ENCODE measurements at regions not wholly inside any gene's neighbourhood (a gene's known extent, or its start where the extent isn't known, plus 50 kb on each side); places are given as distances from the start of the nearest gene placed in this dataset.
"Not testable (repeated sequence)": the region's sequence is repeated elsewhere in the genome, so short reads cannot be mapped to it uniquely, and the experiment has no call there.

DNA sequence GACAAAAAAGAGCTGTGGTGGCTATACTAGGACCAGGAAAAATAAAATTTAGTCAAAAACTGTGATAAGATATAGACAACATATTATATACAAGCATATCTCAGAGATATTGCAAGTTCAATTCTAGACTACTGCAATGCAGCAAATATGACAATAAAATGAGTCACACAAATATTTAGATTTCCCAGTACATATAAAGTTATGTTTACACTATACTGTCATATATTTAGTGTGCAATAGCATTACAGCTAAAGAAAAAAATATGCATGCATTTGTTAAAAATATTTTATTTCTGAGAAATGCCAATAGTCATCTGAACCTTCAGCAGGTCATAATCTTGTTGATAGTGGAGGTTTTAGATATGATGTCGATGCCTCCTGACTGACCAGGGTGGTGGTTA, 72.1 kb downstream of the AKR1C4 start:
- no peak for DNase-seq (ENCODE audit: low read depth in 3 of 3, low spot score in 2 of 3)

DNA sequence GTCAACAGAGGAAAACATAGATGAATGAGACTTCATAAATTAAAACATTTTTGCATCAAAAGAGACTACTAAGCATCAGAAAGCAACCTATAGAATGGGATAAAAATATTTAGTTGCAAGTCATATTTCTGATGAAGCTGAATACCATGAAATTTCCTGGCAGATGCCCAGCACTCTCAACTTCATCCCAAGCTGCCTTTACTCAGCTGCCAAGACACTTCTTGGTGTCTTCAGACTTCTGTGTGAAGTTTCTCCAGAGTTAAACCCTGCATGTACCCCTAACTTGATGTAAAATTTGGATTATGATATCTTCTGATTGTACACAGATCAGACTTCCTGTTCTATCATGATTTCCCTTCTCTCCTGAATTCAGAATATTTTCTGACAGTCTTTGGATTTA, 73.2 kb downstream of the AKR1C4 start:
- DNase-seq (ENCODE audit: low read depth in 3 of 3, low spot score in 2 of 3): no peak

DNA sequence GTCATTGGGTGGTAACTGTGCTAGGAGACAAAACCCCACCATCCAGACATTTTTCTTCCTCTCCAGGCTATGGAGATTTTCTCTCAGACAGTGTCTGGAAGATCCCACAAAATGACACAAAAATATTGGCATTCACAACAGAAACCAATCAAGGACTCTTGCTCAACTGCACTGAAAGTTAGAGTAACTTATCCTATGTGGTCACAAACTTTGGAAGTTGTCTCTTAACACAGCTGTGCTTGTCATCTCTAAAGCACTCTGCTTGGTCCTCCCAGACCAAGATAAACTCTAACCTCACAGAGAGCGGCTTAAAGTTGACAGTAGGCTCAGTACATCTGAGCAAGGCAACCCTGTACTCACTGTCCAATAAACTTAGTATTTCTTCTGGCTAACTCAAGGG, 74.9 kb downstream of the AKR1C4 start:
- DNase-seq (ENCODE audit: low read depth in 3 of 3, low spot score in 2 of 3): no peak

DNA sequence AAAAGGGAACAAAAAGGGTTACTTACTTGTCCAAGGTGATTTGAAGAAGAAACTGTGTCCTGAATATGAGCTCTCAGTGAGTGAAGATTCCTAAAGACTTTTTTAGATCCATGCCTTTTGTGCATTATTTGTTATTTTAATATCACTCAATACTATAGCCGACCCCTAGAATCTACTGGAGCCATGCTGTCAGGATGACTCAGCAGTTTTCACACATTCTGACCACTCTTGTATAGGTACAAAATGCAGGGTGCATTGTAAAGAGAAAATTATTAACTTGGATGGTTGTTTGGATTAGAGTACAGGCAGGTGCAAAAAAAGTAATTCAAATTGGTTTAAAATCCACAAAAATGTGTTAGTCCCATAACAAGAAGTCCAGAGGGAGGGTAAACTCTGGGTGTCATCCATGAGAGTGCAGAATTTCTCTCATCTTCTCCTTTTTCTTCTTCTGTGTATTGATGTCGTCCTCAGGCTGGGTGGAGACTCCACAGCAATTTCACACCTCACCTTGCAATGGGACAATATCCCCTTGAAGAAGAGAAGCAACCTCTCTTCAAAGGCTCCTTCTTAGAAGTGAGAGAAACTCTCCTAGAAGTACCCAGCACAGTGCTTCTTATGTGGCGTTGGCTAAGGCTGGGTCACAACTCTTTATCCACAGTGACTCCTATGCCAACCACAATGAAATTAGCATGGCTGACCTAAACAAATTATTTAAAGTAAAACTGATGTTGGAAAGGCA, 75.6 kb downstream of the AKR1C4 start:
- DNase-seq (ENCODE audit: low read depth in 3 of 3, low spot score in 2 of 3): no peak

DNA sequence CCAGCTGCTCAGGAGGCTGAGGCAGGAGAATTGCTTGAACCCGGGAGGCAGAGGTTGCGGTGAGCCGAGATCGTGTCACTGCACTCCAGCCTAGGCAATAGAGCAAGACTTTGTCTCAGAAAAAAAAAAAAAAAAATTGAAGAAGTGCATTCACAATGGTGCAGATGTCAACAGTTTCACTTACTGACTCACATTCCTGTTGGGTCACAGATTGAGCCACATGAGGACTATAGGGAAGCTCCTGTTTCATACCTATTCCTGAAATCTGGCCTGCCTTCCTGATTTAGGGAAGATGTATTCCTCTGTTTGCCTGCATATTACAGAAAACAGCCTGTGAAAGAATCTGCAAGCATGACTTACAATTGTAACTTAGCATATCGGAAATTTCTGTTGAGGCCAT, 78.2 kb downstream of the AKR1C4 start:
- DNase-seq (ENCODE audit: low read depth in 3 of 3, low spot score in 2 of 3): no peak

DNA sequence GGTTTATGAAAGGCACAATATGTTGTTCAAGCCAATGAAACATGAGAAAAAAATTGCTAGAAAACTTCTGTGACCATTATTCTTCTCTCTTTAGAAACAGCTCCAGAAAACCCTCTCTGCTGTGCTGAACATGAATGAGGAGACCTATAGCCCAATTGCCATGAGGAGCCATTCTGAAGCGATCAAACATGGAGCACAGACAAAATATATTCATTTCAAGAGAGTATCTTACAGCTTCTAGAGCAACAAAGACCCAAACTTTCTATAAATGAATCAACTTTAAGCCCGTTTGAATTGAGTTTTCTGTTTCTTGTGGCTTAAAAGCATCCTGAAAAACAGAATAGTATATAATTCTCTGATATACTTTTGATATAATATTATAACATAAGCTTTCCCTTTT, 83.4 kb upstream of the UCN3 start:
- DNase-seq (ENCODE audit: low read depth in 3 of 3, low spot score in 2 of 3): no peak

DNA sequence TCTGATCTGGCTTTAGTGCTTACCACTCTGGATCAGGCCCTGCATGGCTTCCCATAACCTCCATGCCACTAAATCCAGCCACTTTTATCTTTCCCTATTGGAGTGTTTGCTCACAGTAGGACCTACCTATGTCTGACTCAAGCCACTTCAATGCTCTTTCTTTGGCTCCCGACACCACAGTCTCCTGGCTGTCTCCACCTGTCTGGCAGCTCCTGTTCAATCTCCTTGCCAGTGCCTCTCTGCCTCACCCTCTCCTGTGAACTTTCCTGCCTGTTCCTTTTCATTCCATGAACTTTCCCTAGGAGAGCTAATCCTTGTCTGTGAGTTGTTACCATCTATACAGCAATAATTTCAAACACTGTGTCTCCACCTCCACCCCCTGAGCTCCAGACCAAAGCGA, 82.6 kb upstream of the UCN3 start:
- DNase-seq (ENCODE audit: low read depth in 3 of 3, low spot score in 2 of 3): no peak

DNA sequence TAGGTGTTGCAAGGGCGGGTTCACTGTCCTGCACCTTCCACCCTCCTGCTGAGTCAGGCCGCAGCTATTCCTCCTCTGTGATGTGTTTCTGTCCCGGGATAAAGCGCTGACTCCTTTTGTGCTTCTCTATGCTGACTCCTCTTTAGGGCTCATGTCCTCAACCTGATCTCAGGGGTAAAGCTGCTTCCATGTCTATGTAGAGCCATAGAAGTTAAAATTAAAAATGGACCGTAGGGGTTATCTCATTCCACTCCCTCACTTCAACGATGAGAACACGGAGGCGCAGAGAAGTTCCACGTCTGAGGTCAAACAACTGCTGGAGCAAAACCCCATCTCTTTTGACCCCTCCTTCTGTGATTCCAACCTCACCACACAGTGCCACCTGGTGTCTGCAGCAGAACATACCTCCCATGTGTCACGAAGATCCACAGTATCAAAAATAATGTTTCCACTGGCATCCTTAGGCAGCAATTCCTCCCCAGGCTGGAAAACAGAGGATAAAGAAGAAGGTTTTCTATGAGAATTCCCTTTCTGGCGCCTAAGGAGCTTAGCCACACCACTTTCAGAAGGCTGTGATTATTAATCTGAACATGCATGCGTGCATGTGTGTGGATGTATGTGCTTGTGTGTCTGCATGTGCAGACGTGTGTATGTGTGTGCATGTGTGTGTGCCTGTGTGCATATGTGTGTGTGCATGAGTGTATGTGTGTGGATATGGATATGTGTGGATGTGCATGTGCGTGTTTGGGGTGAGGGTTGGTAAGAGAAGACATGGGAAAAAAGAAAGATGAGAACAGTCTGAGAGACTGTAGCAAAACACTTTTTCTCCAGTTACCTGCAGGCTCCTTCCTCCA, 81.2 kb upstream of the UCN3 start:
- peak in 2 of 3 donors; percentile 15 to 39 for DNase-seq (ENCODE audit: low read depth in 3 of 3, low spot score in 2 of 3)

DNA sequence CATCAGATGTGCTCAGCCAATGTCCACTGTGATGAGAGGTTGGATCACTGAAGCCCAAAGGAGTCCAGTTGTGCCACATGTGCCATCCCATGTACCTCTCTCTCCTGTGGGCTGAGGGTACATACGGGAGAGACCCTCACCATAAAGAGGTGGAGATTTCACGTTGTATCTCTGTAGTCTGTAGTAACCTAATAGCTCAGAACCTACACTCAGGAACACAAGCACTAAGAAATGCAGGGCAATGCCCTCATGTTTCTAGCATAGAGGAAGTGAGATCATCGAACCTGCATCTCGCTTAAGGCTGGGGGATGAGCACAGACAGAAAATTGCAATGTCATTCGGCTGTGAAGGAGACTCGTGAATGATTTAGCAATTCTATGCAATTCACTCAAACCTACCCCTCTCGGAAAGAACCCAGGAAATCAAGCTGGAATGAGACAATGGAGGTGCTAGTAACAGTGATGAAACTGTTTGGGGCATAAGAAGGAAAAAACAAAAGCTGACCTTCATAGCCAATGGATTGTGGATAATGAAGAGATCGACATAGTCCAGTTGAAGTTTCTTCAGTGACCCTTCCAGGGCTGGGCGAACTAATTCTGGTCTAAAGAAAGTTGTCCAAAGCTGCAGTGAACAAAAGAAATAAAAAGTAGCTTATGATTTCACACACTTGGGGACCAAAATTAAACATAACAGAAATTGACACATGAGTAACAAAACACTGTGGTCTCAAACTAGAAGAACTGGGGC, 80.3 kb upstream of the UCN3 start:
- no peak for DNase-seq (ENCODE audit: low read depth in 3 of 3, low spot score in 2 of 3)

DNA sequence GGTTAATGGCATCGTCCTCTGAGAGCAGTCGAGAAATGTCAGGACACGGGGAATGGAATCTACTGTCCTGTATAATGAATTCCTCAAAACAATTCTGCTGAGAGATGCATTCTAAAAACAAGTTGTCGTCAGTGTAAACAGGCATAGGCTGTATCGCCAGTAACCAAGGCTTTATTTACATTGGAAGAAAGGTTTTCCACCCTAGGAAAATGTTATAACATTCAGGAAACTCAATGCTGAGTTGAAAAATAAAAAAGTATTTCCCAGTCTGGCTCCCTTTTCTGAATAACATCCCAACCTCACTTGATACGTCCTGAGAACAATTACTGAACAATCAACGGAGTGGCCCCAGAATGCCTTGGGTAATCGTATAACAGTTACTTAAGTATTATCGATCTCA, 79.6 kb upstream of the UCN3 start:
- DNase-seq (ENCODE audit: low read depth in 3 of 3, low spot score in 2 of 3): no peak

DNA sequence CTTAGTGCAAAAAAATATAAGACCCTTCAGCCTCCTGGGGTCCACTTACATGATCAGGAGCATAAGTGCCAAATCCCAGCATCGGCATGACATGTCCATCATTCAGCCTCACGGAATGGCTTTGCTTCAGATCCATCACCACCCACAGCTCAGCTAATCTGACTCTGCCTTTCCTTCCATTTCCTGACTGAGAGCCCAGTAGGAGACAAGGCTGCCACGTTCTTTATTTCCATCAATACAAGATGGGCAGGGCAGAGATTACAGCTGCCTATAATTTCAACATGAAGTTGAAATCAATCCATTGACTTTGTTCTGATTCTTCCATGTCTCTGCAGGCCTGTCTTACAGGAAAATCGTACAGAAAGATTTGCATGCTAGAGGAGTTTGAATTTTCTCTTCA, 76.4 kb upstream of the UCN3 start:
- DNase-seq (ENCODE audit: low read depth in 3 of 3, low spot score in 2 of 3): no peak

DNA sequence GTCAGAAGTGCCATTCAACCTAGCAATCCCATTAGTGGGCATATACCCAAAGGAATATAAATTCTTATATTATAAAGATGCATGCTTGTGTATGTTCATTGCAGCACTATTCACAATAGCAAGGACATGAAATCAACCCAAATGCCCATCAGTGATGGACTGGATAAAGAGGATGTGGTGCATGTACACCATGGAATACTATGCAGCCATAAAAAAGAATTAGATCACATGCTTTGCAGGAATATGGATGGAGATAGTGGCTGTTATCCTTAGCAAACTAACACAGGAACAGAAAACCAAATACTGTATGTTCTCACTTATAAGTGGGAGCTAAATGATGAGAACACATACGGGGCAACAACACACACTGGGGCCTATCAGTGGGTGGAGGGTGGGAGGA, 75.5 kb upstream of the UCN3 start:
- not testable (repeated sequence) for DNase-seq (ENCODE audit: low read depth in 3 of 3, low spot score in 2 of 3)

DNA sequence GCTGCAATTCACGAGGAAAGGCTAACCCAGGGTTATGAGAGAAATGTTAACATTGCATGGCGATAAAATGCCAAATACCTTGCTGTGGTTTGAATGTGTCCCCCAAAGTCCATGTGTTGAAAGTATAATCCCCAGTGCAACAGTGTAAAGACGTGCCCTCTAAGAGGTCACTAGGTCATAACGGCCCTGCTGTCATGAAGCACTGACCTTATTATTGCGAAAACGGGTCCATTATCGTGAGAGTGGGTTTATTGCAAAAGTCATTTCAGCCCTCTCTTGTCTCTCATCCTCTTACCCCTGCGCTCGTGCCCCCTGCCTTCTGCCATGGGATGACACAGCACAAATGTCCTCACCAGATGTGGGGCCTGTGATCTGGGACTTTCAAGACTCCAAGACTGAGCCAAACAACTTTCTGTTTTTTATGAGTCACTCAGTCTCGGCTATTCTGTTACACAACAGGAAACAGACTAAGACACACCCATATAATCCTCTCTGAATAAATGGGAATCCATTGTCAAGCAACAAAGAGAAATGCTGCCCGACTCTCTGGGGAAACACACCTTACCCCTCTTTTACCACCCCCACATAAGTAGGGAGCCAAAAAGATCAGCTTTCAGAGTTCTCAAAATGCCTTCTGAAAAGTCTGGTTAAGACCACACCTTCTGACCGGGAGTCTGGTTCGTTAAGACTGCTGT, 73.1 kb upstream of the UCN3 start:
- DNase-seq (ENCODE audit: low read depth in 3 of 3, low spot score in 2 of 3): no peak

DNA sequence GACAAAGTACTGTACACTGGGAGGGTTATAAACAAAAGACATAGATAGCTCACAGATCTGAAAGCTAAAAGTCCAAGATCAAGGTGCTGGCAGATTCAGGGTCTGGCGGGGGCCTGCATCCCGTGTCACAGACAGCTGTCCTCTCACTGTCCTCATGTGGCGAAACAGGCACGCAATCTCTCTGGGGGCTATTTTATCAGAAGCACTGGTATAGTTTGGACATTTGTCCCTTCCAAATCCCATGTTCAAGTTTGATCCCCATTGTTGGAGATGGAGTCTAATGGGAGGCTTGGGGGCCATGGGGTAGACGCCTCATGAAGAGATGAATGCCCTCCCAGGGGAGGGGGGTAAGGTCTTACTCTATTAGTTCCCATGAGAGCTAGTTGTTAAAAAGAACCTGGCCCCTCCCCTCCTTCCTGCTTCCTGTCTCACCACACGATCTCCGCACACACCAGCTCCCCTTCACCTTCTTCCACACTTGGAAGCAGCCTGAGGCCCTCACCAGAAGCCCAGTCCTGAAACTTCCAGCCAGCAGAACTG, 72.5 kb upstream of the UCN3 start:
- DNase-seq (ENCODE audit: low read depth in 3 of 3, low spot score in 2 of 3): no peak

DNA sequence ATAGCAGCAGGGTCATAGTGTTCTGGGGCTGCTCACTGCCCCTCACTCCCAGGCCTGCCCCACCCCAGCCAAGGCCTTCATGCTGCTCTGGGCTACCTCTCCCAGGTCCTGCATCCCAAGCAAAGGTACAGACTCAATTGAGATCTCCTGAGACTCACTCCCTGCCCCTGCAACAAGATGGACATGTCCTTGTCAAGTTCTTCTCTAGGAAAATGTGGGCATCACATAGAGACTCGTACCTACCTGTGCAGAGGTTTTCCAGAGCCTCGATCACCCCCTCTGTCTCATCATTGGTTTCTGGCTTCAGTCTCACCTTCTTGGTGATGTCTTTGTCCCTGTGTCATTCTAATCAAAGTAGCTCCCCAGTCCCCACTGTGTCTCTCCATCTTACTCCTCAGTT, 71.8 kb upstream of the UCN3 start:
- not testable (repeated sequence) for DNase-seq (ENCODE audit: low read depth in 3 of 3, low spot score in 2 of 3)

DNA sequence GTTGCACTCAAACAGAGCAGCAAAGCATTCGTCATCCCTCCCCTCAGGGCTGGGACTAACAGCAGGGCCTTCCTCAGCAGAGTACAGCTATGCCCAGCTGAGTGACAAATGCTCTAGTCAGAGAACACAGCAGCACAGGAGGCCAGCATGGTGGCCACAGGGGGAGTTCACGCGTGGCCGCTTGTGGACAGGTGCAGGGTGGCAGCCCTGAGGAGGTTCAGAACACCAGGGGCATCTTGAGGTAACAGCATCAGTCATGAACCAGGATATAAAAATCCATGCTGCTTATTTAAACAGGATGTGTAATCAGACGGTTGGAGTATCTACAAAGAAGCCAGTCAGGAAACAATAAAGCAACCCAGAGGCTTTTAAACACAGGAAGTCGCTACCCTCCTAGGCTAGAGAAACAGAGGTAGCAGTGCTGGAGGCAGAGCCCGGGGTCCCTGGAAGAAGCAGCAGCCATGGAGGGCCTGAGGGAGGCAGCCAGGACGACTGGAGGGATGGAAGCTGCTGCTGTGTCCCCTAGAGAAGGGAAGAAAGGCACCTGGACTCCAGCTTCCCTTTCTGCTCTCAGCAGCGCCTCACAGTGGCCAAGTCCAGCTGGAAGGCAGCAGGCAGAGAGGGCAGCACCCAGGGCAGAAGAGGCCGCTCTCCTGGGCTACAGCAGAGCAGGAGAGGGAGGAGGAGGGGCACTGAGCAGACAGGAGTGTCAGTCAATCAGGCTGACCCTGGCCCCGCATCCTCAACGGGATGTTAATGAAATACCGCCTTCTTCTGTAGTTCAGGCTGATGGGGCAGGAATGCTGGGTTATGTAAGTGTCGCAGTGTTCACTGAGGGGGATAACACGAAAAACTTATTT, 70.8 kb upstream of the UCN3 start:
- peak in 1 of 3 donors; percentile 18 for DNase-seq (ENCODE audit: low read depth in 3 of 3, low spot score in 2 of 3)

DNA sequence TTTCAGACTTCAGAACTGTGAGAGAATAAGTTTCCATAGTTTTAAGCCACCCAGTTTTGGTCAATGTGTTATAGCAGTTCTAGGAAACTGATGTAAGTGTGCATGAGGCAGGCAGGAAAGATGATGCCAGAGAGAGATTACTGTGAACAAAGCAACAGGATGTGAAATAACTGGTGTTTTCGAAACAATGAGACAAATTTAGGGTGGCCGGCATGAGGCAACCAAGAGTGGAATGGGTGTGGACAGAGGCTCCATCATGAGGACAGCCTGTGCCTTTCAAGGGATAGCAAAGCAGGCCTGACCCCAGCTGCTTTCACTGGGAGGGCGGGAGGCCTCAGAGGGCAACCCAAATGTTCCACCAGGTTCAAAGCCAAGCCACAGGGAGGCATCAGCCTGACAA, 67.3 kb upstream of the UCN3 start:
- no peak for DNase-seq (ENCODE audit: low read depth in 3 of 3, low spot score in 2 of 3)

DNA sequence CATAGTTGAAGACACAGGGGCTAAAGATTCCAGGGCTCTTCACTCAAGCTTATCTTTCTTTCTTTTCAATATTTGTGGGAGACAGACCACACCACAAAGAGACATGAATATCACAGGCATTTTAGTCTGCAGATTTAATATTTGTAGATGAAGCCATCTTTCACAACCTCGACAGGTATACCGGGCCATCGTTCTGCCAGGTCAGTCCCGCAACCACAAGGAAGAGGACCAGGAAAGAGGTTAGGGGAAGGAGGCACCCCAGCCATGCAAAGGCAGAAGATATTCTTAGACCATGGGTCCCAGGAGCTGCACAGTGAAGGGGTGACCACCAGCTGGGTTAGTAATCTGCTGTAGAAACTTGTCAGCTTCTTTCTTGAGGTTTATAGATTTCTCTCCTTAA, 66.8 kb upstream of the UCN3 start:
- no peak for DNase-seq (ENCODE audit: low read depth in 3 of 3, low spot score in 2 of 3)

DNA sequence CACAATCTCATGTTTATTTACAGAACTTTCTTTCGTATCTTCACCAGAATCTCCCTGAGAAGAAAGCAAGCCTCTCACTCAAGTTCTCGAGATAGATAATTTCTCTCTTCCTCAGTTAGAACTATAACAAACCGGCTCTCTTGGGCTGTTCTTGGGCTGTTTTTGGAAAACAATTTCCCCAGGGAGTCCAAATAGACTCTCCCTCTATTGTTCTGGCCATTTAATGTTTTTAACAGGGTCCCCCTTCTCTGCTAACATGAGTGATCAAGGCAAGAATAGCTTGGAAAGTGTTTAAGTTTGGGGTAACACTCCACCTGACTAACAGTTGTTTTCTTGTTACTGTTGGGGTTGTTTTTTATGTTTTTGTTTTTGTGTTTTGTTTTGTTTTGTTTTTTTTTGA, 64.8 kb upstream of the UCN3 start:
- DNase-seq (ENCODE audit: low read depth in 3 of 3, low spot score in 2 of 3): no peak

DNA sequence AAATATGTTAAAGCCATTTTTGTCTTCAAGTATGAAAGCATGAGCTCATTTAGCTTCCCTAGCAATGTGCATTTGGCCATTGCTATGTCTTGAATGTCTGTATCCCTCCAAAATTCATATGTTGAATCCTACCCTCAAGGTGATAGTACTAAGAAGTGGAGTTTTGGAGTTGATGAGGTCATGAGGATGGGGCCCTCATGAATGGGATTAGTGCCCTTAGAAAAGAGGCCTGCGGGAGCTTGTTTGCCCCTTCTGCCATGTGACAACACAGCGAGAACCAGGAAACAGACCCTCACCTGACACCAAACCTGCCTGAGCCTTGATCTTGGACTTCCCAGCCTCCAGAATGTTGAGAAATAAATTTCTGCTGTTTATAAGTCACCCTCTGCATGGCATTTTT, 61.3 kb upstream of the UCN3 start:
- no peak for DNase-seq (ENCODE audit: low read depth in 3 of 3, low spot score in 2 of 3)

Data from right renal cortex interstitium (tissue), 3 donors.